HG03575 (cell line): ENCODE measurements at regions not wholly inside any gene's neighbourhood (a gene's known extent, or its start where the extent isn't known, plus 50 kb on each side); places are given as distances from the start of the nearest gene placed in this dataset.

ENCODE experiments used
- ATAC-seq: cut with Tn5 transposase; IDR thresholded peaks from one replicate; pipeline ENCODE4 v1.9.1; 2021; ENCODE audit not compliant: unreplicated experiment, insufficient number of reproducible peaks, low FRiP score; ENCODE audit errors: extremely low read depth

- no peak for ATAC-seq
These were observed 208.3 kb upstream of the AMOT start for GRCh38 chrX:113048896-113049295.

DNA sequence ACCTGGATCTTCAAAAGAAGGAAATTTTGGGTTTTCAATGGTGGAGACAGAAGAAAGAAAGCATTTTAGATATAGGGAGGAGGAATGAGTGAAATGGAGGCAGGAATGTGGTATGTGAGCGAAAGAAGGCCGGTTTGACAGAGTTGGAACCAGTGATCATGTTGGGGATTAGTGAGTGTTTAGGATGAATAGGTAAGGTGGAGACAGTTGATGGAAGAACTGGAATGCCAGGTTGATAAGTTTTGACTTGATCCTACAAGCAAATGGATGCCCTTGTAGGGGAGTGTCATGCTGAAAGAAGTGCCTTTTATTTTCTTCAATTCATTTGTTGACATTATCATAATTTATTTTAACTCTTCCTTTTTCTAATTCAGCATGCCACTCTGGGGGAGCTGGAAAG lies 207.8 kb upstream of the AMOT start:
- no peak for ATAC-seq

DNA sequence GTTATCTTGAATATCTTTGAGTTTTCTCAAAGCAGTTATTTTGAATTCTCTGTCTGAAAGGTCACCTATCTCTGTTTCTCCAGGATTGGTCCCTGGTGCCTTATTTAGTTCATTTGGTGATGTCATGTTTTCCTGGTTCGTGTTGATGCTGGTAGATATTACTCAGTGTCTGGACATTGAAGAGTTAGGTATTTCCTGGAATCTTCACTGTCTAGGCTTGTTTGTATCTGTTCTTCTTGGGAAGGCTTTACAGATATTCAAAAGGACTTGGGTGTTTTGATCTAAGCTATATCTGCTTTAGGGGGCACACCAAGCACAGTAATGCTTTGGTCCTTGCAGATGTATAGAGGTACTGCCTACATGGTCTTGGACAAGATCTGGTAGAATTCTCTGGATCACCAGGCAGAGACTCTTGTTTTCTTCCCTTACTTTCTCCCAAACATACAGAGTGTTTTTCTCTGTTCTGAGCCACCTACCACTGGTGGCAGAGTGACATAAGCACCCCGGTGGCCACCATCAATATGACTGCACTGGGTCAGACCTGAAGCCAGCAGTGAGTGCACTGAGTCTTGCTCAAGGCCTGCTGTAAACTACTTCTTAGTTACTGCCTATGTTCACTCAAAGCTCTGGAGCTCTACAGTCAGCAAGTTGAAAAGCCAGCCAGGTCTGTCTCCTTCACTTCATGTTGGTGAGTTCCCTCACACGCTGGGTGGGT lies 193.5 kb upstream of the AMOT start:
- no peak for ATAC-seq

DNA sequence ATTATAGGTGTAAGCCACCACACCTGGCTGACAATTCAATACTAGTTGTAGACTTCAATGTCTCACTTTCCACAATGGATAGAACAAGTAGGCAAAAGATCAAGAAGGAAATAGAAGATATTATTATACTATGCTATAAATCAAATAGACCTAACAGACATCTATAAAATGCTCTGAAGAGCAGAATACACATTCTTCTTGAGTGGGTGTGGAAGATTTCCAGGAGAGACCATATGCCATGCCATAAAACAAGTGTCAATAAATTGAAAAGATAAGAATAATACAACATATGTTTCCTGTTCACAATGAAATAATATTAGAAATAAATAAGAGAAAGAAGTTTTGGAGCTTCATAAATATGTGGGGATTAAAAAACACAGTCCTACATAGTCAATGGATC lies 179.3 kb upstream of the AMOT start:
- no peak for ATAC-seq

DNA sequence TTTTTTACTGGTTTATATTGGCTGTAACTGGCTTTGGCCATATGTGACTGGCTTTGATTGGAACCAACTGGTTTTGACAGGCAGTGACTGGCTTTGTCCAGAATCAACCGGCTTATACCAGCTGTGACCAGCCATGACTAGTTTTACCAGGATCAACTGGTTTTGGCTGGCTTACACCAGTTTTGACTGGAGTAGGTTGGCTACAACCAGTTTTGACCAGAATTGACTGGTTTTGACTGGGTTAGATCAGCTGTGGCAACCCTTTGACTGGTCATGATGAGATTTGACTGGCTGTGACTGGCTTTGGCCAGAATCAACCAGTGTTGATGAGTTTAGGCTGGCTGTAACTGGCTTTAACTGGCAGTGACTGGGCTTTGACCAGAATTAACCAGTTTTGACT lies 169.2 kb upstream of the AMOT start:
- ATAC-seq, result no peak

DNA sequence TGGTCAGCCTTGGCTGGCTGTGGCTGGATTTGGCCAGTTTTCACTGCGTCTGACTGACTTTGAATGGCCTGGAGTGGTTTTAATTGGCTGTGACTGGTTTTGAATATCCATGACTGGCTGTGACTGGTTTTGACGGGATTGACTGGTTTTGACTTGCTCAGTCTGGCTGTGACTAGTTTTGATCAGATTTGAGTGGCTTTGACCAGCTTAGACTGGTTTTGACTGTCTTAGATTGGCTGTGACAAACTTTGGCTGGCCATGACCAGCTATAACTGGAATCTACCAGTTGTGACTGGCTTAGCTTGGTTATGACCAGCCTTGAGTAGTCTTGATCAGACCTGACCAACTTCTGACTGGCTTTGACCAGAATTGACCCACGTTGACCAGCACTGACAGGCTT lies 168.4 kb upstream of the AMOT start:
- ATAC-seq, result no peak

- ATAC-seq, result no peak
These were observed 161.2 kb upstream of the AMOT start for GRCh38 chrX:113001836-113002235.

- ATAC-seq, result no peak
These were observed 157.4 kb upstream of the AMOT start for GRCh38 chrX:112997991-112998390.

DNA sequence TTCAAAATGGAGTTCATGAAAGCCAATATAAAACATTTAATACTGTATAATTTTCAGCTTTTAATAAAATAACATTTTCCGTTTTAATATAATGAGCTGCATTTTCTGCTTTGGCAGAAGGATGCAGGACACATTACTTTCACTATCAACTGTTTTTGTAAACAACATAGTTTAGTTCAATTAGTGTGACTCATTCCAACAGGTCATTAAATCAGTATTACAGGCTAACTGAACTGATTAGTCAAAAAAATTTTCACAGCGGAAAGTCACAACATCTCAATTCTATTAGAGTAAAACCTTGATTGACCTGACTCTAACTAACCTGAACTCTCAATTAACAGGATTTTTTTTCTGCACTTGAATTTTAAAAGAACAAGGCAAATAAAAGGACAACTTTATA lies 151.2 kb upstream of the AMOT start:
- ATAC-seq, result no peak

GRCh38 chrX:112979879-112980278 lies 139.2 kb upstream of the AMOT start:
- no peak for ATAC-seq

- no peak for ATAC-seq
These were observed 127.9 kb upstream of the AMOT start for GRCh38 chrX:112968351-112969133.

- no peak for ATAC-seq
These were observed 127.3 kb upstream of the AMOT start for GRCh38 chrX:112967903-112968302.

DNA sequence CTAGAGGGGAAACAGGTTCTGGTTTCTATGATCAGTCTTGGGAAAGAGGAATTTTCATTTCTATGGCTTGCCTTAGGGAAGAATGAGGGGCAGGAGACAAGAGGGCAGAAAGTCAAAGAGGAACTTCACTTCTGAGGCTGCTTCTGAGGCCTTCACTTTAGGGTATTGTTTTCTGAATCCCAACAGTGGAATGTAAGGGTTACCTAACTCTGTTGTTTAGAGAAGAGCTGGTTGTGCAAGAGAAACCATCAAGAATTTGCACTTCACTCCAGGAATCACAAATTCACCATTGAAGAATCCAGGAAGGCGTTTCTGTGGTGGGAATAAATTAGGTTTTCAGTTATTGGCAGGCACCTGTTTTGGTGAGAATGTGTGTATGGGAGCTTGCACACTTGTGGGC lies 126.7 kb upstream of the AMOT start:
- ATAC-seq, result no peak

GRCh38 chrX:112961981-112962380 lies 121.3 kb upstream of the AMOT start:
- ATAC-seq, result no peak

DNA sequence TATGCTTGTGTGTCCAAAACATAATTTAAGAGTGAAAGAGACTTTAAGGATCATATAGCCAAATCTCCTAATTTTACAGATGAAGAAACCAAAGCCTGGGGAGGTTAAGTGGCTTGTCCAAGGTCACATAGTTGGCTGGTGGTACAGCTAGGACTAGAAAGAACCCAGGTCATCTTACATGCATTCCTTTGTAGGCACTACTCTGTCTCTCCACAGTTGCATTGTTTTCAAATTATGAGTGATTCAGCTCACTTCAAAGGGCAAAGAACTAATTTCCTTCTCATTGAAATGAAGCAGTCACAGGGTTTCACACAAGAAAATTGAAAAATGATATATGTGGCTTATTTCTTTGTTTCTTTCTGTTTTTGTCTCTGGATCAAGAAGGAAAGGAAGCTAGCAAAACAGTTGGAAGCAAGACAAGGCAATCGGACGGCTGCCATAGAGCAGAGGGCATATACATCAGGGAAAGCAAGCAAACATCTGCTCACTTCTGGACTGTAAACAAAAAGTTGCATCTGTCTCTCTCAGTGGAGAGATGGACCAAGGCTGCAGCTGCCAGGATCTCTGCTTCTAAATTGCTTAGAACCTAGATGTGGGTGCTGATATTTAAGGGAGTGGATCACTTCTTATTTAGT lies 107.5 kb upstream of the AMOT start:
- ATAC-seq, result no peak

GRCh38 chrX:112946227-112946626 lies 105.6 kb upstream of the AMOT start:
- ATAC-seq, result no peak

DNA sequence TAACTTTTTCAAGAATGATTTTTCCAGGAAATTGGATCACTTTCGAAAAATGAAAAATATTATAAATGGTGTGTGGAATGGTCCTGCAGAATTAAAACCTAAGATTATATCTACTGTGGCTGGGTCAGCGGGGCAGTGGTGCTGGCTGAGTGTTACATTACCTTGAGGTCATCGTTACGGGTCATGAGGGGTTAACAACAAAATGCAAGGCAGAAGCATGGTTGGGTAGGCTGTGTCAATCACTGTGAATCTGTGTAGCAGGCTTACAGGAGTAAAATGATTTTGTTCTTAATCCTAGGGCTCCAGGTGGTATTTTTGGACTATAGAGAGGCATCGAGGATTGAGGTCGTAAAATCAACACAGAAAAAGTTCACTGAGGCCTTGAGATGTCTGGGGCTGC lies 105.2 kb upstream of the AMOT start:
- ATAC-seq, result no peak

DNA sequence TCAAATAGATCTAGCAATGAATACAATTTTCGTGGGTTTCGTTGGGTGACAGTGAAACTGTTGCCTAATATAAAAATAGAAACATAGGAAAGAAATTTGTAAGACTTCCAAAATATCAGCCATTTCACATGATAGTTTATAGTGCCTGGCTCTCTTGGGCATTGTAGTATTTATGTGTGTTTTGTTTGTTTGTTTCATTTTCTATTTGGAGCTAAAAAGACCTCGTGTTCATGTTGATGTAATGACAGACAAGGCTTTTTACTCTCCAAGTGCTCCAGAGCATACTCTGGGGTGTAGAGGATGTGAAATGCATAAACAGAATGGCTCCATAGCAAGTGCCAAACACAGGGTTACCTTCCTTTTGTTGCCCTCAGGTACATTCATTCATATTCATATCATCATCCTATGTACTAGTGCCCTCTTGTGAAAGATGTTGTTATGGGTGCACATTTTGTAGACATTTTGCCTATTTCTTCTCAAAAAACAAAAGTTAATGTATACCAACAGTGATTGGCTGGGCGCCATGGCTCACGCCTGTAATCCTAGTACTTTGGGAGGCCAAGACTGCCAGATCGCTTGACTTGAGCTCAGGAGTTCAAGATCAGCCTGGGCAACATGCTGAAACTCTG lies 100.7 kb upstream of the AMOT start:
- ATAC-seq, result no peak

- no peak for ATAC-seq
These were observed 94.4 kb upstream of the AMOT start for GRCh38 chrX:112935029-112935428.

- no peak for ATAC-seq
These were observed 91.3 kb upstream of the AMOT start for GRCh38 chrX:112931900-112932299.
